NT2/D1 (cell line): ENCODE measurements at regions not wholly inside any gene's neighbourhood (a gene's known extent, or its start where the extent isn't known, plus 50 kb on each side); places are given as distances from the start of the nearest gene placed in this dataset.

Experiments used
- YY1 ChIP-seq: IDR thresholded peaks from 2 replicates; pipeline ENCODE4 v1.6.1; 2011; ENCODE audit not compliant: insufficient read length, insufficient read depth
- ZNF274 ChIP-seq: IDR thresholded peaks from 2 replicates; pipeline ENCODE4 v1.6.1; 2011; ENCODE audit warnings: mild to moderate bottlenecking, low read depth, low read length

DNA sequence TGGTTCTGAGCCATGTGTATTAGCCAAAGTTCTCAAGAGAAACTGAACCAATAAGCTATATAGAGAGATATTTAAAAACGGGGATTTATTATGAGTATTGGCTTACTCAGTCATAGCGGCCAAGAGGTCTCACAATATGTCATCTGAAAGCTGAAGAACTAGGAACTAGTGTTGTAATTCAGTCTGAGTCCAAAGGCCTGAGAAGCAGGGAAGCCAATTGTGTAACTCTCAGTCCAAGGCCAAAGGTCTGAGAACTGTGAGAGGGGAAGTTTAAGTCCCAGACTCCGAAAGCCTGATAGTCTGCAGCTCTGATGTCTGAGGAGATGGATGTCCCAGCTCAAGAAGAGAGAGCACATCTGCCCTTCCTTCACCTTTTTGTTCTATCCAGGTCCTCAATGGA is 344.8 kb upstream of the USP15 start:
- TF ChIP-seq ZNF274 (no peak), YY1 (no peak)
